GM23338 (cell line): ENCODE measurements at regions not wholly inside any gene's neighbourhood (a gene's known extent, or its start where the extent isn't known, plus 50 kb on each side); places are given as distances from the start of the nearest gene placed in this dataset.

Source experiments
- ATAC-seq: fragments of 200-7000 bp; cut with Tn5 transposase; 3 replicates; pipeline ENCODE4 v1.9.1; 2020
- DNase-seq: peaks from one replicate; pipeline ENCODE4 v3.0.0-alpha.2; 2015; ENCODE audit warnings: low spot score
- H2AFZ ChIP-seq: fragments of 200-600 bp; sonication (generic); 2 replicates; pipeline ENCODE4 v1.8.0; 2016; ENCODE audit warnings: antibody characterized with exemption, mild to moderate bottlenecking, moderate library complexity
- H3F3A ChIP-seq: fragments of 200-600 bp; sonication (generic); replicated peaks from 2 replicates; pipeline ENCODE4 v1.8.0; 2017; ENCODE audit warnings: antibody characterized with exemption, mixed run types, low read depth
- H3K27ac ChIP-seq: fragments of 200-600 bp; sonication (generic); 2 replicates; pipeline ENCODE4 v1.6.1; 2016; ENCODE audit warnings: low read depth
- H3K27me3 ChIP-seq: fragments of 200-600 bp; sonication (generic); 2 replicates; pipeline ENCODE4 v1.8.0; 2016; ENCODE audit warnings: mild to moderate bottlenecking, mixed run types, moderate library complexity; ENCODE audit not compliant: insufficient read depth
- H3K36me3 ChIP-seq: fragments of 200-600 bp; sonication (generic); 2 replicates; pipeline ENCODE4 v1.8.0; 2016; ENCODE audit warnings: mild to moderate bottlenecking; ENCODE audit not compliant: insufficient read depth
- H3K4me1 ChIP-seq: fragments of 200-600 bp; sonication (generic); 2 replicates; pipeline ENCODE4 v1.8.0; 2016; ENCODE audit warnings: mild to moderate bottlenecking, moderate library complexity; ENCODE audit not compliant: insufficient read depth
- H3K4me2 ChIP-seq: fragments of 200-600 bp; sonication (generic); 2 replicates; pipeline ENCODE4 v1.7.1; 2017; ENCODE audit warnings: mixed run types
- H3K4me3 ChIP-seq: fragments of 200-600 bp; sonication (generic); 2 replicates; pipeline ENCODE4 v1.6.1; 2016; ENCODE audit warnings: mixed run types
- H3K79me2 ChIP-seq: fragments of 200-600 bp; sonication (generic); replicated peaks from 2 replicates; pipeline ENCODE4 v1.8.0; 2017; ENCODE audit warnings: mild to moderate bottlenecking; ENCODE audit not compliant: insufficient read depth
- H3K9me2 ChIP-seq: fragments of 200-600 bp; sonication (generic); 2 replicates; pipeline ENCODE4 v1.8.0; 2017; ENCODE audit not compliant: insufficient read depth
- H4K20me1 ChIP-seq: fragments of 200-600 bp; sonication (generic); replicated peaks from 2 replicates; pipeline ENCODE4 v1.8.0; 2017; ENCODE audit warnings: mild to moderate bottlenecking; ENCODE audit not compliant: insufficient read depth
- H3K27ac Mint-ChIP-seq: 2 replicates; pipeline ENCODE4 v1.8.0; 2020; ENCODE audit warnings: inconsistent platforms, mild to moderate bottlenecking, moderate library complexity, mixed read lengths
- H3K27me3 Mint-ChIP-seq: 3 replicates; pipeline ENCODE4 v1.8.0; 2022; ENCODE audit warnings: low read depth, mild to moderate bottlenecking, moderate library complexity, mixed read lengths, inconsistent platforms; ENCODE audit not compliant: insufficient read depth, poor library complexity
- H3K36me3 Mint-ChIP-seq: 3 replicates; pipeline ENCODE4 v1.8.0; 2021; ENCODE audit warnings: low read depth, mild to moderate bottlenecking, inconsistent platforms, moderate library complexity, mixed read lengths
- H3K4me1 Mint-ChIP-seq: 3 replicates; pipeline ENCODE4 v1.8.0; 2020; ENCODE audit warnings: mild to moderate bottlenecking, inconsistent platforms, mixed read lengths
- H3K4me3 Mint-ChIP-seq: 3 replicates; pipeline ENCODE4 v1.8.0; 2021; ENCODE audit warnings: moderate library complexity, mild to moderate bottlenecking, inconsistent platforms, mixed read lengths
- H3K9me3 Mint-ChIP-seq: 3 replicates; pipeline ENCODE4 v1.8.0; 2020; ENCODE audit warnings: moderate library complexity, mild to moderate bottlenecking, inconsistent platforms, mixed read lengths
- CREB1 ChIP-seq: fragments of 250-450 bp; sonication (Bioruptor Pico); IDR thresholded peaks from 2 replicates; pipeline ENCODE4 v1.5.0; 2020; ENCODE audit warnings: low read depth, mild to moderate bottlenecking, moderate library complexity
- EZH2 ChIP-seq: fragments of 200-600 bp; sonication (generic); IDR thresholded peaks from one replicate; pipeline ENCODE4 v1.8.0; 2017; ENCODE audit warnings: antibody characterized with exemption, mild to moderate bottlenecking, low read depth; ENCODE audit not compliant: unreplicated experiment
- EZH2phosphoT487 ChIP-seq: fragments of 200-600 bp; sonication (generic); IDR thresholded peaks from one replicate; pipeline ENCODE4 v1.8.1; 2018; ENCODE audit warnings: antibody characterized with exemption; ENCODE audit not compliant: unreplicated experiment
- NANOG ChIP-seq: IDR thresholded peaks from 2 replicates; pipeline ENCODE4 v1.6.1; 2016; ENCODE audit warnings: antibody characterized with exemption, borderline replicate concordance
- POLR2AphosphoS5 ChIP-seq: IDR thresholded peaks from 2 replicates; pipeline ENCODE4 v1.6.1; 2016; ENCODE audit warnings: antibody characterized with exemption, low read depth
- STAT1 ChIP-seq: IDR thresholded peaks from one replicate; pipeline ENCODE4 v1.6.1; 2016; ENCODE audit warnings: antibody characterized with exemption; ENCODE audit not compliant: unreplicated experiment
- ZNF114 ChIP-seq: fragments of 250-450 bp; sonication (Bioruptor Pico); IDR thresholded peaks from 2 replicates; pipeline ENCODE4 v1.5.0; 2020; ENCODE audit warnings: mild to moderate bottlenecking, moderate library complexity
- TF ChIP-seq, protein P1 (sequence below): IDR thresholded peaks from 2 replicates; pipeline ENCODE4 v1.6.1; 2016; ENCODE audit warnings: antibody characterized with exemption
- TF ChIP-seq, protein P2 (sequence below): fragments of 250-450 bp; sonication (Bioruptor Pico); IDR thresholded peaks from 2 replicates; pipeline ENCODE4 v1.5.0; 2020; ENCODE audit warnings: mild to moderate bottlenecking, moderate library complexity
- TF ChIP-seq, protein P3 (sequence below): IDR thresholded peaks from one replicate; pipeline ENCODE4 v1.6.1; 2018; ENCODE audit warnings: antibody characterized with exemption; ENCODE audit not compliant: unreplicated experiment
- TF ChIP-seq, protein P4 (sequence below), 2 experiments: fragments of 200-600 bp in 1 of 2; sonication (generic) in 1 of 2; conservative IDR thresholded peaks; 2 replicates each; pipeline versions ENCODE4 v1.5.1 to v1.6.1; 2016 to 2017; ENCODE audit warnings: antibody characterized with exemption in 2 of 2, low read depth in 2 of 2, mild to moderate bottlenecking in 2 of 2, moderate library complexity in 1 of 2

DNA sequence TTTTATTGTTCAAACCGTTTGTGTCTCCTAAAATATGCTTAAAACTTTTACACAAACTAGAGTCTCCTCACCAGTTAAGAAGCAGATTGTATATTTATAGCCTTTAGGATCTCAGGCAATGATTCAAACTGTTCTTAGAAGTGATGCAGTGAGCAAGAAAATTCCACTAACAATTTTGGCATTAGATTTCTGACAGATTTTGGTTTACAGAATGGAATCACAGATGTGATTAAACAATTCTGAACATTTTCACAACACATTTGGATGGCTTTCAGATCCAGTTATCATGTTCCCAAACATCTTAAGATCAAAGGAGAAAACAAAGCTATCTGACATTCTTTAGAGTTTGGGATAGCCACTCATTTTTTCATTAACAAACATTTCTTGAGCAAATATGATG is 181.7 kb upstream of the RIOK2 start:
- no peak for ATAC-seq
- H3K4me1 ChIP-seq: 0 out of 2 replicates have a peak, but pooled peaks cover 14% of the 10 kb centered on the region
- peaks cover 4% of the 10 kb centered on the region for H3K27me3 Mint-ChIP-seq

More for the DNA sequence above, 181.7 kb upstream of the RIOK2 start:
- peaks cover 15% of the 10 kb centered on the region for H3K4me1 Mint-ChIP-seq
- Histone ChIP-seq H2AFZ (no peak overlapping the region), H3K9me2 (peaks cover 12% of the 10 kb centered on the region; the same call in 1 of the 2 replicates), H3K27ac (no peak overlapping the region), H3K36me3 (no peaks in the 10 kb centered on the region), H3K4me3 (no peak overlapping the region), H3K4me2 (0 out of 2 replicates have a peak overlapping the region, but pooled peaks have one; percentile 15), H3K27me3 (no peaks in the 10 kb centered on the region), H3F3A (no peaks in the 10 kb centered on the region), H3K79me2 (no peaks in the 10 kb centered on the region), H4K20me1 (no peaks in the 10 kb centered on the region)
- H3K27ac Mint-ChIP-seq: no peak overlapping the region
- peaks cover 12% of the 10 kb centered on the region; the same call in 2 of the 3 replicates for H3K36me3 Mint-ChIP-seq
- H3K4me3 Mint-ChIP-seq: no peak overlapping the region
- TF ChIP-seq EZH2 (no peak), CREB1 (CRISPR knock-in tag) (no peak), POLR2AphosphoS5 (no peak), NANOG (no peak), ZNF114 (CRISPR knock-in tag) (no peak), EZH2phosphoT487 (no peak), STAT1 (no peak)
- TF ChIP-seq, protein P1, sequence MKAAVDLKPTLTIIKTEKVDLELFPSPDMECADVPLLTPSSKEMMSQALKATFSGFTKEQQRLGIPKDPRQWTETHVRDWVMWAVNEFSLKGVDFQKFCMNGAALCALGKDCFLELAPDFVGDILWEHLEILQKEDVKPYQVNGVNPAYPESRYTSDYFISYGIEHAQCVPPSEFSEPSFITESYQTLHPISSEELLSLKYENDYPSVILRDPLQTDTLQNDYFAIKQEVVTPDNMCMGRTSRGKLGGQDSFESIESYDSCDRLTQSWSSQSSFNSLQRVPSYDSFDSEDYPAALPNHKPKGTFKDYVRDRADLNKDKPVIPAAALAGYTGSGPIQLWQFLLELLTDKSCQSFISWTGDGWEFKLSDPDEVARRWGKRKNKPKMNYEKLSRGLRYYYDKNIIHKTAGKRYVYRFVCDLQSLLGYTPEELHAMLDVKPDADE: no peak
- TF ChIP-seq, protein P2, sequence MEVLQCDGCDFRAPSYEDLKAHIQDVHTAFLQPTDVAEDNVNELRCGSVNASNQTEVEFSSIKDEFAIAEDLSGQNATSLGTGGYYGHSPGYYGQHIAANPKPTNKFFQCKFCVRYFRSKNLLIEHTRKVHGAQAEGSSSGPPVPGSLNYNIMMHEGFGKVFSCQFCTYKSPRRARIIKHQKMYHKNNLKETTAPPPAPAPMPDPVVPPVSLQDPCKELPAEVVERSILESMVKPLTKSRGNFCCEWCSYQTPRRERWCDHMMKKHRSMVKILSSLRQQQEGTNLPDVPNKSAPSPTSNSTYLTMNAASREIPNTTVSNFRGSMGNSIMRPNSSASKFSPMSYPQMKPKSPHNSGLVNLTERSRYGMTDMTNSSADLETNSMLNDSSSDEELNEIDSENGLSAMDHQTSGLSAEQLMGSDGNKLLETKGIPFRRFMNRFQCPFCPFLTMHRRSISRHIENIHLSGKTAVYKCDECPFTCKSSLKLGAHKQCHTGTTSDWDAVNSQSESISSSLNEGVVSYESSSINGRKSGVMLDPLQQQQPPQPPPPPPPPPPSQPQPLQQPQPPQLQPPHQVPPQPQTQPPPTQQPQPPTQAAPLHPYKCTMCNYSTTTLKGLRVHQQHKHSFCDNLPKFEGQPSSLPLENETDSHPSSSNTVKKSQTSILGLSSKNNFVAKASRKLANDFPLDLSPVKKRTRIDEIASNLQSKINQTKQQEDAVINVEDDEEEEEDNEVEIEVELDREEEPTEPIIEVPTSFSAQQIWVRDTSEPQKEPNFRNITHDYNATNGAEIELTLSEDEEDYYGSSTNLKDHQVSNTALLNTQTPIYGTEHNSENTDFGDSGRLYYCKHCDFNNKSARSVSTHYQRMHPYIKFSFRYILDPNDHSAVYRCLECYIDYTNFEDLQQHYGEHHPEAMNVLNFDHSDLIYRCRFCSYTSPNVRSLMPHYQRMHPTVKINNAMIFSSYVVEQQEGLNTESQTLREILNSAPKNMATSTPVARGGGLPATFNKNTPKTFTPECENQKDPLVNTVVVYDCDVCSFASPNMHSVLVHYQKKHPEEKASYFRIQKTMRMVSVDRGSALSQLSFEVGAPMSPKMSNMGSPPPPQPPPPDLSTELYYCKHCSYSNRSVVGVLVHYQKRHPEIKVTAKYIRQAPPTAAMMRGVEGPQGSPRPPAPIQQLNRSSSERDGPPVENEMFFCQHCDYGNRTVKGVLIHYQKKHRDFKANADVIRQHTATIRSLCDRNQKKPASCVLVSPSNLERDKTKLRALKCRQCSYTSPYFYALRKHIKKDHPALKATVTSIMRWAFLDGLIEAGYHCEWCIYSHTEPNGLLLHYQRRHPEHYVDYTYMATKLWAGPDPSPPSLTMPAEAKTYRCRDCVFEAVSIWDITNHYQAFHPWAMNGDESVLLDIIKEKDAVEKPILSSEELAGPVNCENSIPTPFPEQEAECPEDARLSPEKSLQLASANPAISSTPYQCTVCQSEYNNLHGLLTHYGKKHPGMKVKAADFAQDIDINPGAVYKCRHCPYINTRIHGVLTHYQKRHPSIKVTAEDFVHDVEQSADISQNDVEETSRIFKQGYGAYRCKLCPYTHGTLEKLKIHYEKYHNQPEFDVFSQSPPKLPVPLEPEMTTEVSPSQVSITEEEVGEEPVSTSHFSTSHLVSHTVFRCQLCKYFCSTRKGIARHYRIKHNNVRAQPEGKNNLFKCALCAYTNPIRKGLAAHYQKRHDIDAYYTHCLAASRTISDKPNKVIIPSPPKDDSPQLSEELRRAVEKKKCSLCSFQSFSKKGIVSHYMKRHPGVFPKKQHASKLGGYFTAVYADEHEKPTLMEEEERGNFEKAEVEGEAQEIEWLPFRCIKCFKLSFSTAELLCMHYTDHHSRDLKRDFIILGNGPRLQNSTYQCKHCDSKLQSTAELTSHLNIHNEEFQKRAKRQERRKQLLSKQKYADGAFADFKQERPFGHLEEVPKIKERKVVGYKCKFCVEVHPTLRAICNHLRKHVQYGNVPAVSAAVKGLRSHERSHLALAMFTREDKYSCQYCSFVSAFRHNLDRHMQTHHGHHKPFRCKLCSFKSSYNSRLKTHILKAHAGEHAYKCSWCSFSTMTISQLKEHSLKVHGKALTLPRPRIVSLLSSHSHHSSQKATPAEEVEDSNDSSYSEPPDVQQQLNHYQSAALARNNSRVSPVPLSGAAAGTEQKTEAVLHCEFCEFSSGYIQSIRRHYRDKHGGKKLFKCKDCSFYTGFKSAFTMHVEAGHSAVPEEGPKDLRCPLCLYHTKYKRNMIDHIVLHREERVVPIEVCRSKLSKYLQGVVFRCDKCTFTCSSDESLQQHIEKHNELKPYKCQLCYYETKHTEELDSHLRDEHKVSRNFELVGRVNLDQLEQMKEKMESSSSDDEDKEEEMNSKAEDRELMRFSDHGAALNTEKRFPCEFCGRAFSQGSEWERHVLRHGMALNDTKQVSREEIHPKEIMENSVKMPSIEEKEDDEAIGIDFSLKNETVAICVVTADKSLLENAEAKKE: no peak
- TF ChIP-seq, protein P3, sequence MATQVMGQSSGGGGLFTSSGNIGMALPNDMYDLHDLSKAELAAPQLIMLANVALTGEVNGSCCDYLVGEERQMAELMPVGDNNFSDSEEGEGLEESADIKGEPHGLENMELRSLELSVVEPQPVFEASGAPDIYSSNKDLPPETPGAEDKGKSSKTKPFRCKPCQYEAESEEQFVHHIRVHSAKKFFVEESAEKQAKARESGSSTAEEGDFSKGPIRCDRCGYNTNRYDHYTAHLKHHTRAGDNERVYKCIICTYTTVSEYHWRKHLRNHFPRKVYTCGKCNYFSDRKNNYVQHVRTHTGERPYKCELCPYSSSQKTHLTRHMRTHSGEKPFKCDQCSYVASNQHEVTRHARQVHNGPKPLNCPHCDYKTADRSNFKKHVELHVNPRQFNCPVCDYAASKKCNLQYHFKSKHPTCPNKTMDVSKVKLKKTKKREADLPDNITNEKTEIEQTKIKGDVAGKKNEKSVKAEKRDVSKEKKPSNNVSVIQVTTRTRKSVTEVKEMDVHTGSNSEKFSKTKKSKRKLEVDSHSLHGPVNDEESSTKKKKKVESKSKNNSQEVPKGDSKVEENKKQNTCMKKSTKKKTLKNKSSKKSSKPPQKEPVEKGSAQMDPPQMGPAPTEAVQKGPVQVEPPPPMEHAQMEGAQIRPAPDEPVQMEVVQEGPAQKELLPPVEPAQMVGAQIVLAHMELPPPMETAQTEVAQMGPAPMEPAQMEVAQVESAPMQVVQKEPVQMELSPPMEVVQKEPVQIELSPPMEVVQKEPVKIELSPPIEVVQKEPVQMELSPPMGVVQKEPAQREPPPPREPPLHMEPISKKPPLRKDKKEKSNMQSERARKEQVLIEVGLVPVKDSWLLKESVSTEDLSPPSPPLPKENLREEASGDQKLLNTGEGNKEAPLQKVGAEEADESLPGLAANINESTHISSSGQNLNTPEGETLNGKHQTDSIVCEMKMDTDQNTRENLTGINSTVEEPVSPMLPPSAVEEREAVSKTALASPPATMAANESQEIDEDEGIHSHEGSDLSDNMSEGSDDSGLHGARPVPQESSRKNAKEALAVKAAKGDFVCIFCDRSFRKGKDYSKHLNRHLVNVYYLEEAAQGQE: no peak
- TF ChIP-seq, protein P4, sequence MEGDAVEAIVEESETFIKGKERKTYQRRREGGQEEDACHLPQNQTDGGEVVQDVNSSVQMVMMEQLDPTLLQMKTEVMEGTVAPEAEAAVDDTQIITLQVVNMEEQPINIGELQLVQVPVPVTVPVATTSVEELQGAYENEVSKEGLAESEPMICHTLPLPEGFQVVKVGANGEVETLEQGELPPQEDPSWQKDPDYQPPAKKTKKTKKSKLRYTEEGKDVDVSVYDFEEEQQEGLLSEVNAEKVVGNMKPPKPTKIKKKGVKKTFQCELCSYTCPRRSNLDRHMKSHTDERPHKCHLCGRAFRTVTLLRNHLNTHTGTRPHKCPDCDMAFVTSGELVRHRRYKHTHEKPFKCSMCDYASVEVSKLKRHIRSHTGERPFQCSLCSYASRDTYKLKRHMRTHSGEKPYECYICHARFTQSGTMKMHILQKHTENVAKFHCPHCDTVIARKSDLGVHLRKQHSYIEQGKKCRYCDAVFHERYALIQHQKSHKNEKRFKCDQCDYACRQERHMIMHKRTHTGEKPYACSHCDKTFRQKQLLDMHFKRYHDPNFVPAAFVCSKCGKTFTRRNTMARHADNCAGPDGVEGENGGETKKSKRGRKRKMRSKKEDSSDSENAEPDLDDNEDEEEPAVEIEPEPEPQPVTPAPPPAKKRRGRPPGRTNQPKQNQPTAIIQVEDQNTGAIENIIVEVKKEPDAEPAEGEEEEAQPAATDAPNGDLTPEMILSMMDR (conservative IDR thresholded peaks at IDR 0.05; ENCODE audit: low read depth in 2 of 2): no peak
- H3K9me3 Mint-ChIP-seq: peaks cover 19% of the 10 kb centered on the region
- DNase-seq: no peak
